ENCODE measurements at regions not wholly inside any gene's neighbourhood (a gene's known extent, or its start where the extent isn't known, plus 50 kb on each side); places are given as distances from the start of the nearest gene placed in this dataset.

DNA sequence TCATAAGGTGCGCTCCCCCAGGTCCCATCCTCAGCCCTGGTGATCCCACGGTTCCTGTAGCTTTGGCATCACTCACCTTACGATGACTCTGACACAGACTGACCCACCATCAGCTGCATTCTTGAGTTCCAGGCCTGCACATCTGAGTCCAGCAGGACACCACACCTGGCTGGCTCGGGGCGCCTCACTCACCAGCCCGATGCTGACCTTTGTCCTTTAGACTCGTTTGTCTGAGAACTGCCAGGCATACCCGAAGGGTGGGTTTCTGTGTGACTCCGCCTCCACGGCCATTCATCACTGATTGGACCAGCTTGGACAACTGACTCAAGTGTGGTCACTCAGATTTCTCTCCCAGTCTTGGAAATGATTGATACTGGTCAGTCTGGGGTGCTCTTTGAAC is 129.4 kb upstream of the CSF3R start:
- Histone ChIP-seq H3K9me3 (ENCODE audit: control extremely low read depth in 1 of 3, control insufficient read depth in 2 of 3, insufficient read depth in 1 of 3, low read length in 2 of 3) (no peaks in the 10 kb centered on the region), H3K27ac (ENCODE audit: low read length in 2 of 2) (no peak overlapping the region), H3K4me3 (ENCODE audit: control extremely low read depth in 1 of 5, extremely low read depth in 1 of 5, insufficient read depth in 1 of 5, low read depth in 2 of 5, low read length in 4 of 5) (no peak overlapping the region), H3K79me2 (ENCODE audit: control insufficient read depth, insufficient read depth, low read length) (no peaks in the 10 kb centered on the region), H2AFZ (ENCODE audit: insufficient read depth, low read depth, low read length, poor library complexity, severe bottlenecking) (no peak overlapping the region), H3K4me2 (replicated peaks; ENCODE audit: low read depth, low read length, poor library complexity, severe bottlenecking) (no peak overlapping the region), H3K4me1 (ENCODE audit: control insufficient read depth in 2 of 2, insufficient read depth in 2 of 2, low read length in 2 of 2) (no peaks in the 10 kb centered on the region), H3K36me3 (replicated peaks in 1 of 2; ENCODE audit: control extremely low read depth in 1 of 2, control insufficient read depth in 1 of 2, extremely low read depth in 1 of 2, insufficient read depth in 2 of 2, low read length in 1 of 2) (no peaks in the 10 kb centered on the region), H4K20me1 (ENCODE audit: control insufficient read depth, insufficient read depth, low read length, poor library complexity, severe bottlenecking) (no peaks in the 10 kb centered on the region), H3K9ac (ENCODE audit: low read length) (no peak overlapping the region), H3K27me3 (replicated peaks in 1 of 4; ENCODE audit: control extremely low read depth in 1 of 4, control insufficient read depth in 3 of 4, insufficient read depth in 4 of 4, low read length in 3 of 4) (peaks cover 0 to 7% (median 2%) of the 10 kb centered on the region in 4 experiments)
- Mint-ChIP-seq H3K4me3 (no peak overlapping the region), H3K9me3 (ENCODE audit: insufficient read depth) (no peaks in the 10 kb centered on the region), H3K27me3 (peaks cover 4% of the 10 kb centered on the region), H3K4me1 (no peaks in the 10 kb centered on the region), H3K27ac (no peak overlapping the region)
- no peak for TF ChIP-seq EZH2 (IDR thresholded peaks at IDR 0.05; ENCODE audit: borderline replicate concordance, insufficient read depth, low read depth, low read length, poor library complexity, severe bottlenecking)
- TF ChIP-seq, protein P1, sequence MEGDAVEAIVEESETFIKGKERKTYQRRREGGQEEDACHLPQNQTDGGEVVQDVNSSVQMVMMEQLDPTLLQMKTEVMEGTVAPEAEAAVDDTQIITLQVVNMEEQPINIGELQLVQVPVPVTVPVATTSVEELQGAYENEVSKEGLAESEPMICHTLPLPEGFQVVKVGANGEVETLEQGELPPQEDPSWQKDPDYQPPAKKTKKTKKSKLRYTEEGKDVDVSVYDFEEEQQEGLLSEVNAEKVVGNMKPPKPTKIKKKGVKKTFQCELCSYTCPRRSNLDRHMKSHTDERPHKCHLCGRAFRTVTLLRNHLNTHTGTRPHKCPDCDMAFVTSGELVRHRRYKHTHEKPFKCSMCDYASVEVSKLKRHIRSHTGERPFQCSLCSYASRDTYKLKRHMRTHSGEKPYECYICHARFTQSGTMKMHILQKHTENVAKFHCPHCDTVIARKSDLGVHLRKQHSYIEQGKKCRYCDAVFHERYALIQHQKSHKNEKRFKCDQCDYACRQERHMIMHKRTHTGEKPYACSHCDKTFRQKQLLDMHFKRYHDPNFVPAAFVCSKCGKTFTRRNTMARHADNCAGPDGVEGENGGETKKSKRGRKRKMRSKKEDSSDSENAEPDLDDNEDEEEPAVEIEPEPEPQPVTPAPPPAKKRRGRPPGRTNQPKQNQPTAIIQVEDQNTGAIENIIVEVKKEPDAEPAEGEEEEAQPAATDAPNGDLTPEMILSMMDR (IDR thresholded peaks at IDR 0.05) = no peak
- WGBS (ENCODE audit: insufficient coverage) = 91% methylated on average over 10 of the region's 10 CpGs
- CTCF ChIA-PET = no interaction called here
- intact Hi-C loops (cut with micrococcal nuclease) = no loop called here
- ATAC-seq (ENCODE audit: low read depth) (no peak), DNase-seq (no peak)
- POLR2A ChIA-PET = no interaction called here

GRCh38 chr1:36609241-36610027 is 126.7 kb upstream of the CSF3R start:
- H3K27ac Mint-ChIP-seq = no peak overlapping the region
- Histone ChIP-seq H3K4me1 (ENCODE audit: control insufficient read depth in 2 of 2, insufficient read depth in 2 of 2, low read length in 2 of 2) (no peaks in the 10 kb centered on the region), H3K4me2 (replicated peaks; ENCODE audit: low read depth, low read length, poor library complexity, severe bottlenecking) (no peak overlapping the region), H3K79me2 (ENCODE audit: control insufficient read depth, insufficient read depth, low read length) (no peaks in the 10 kb centered on the region), H3K27ac (ENCODE audit: low read length in 2 of 2) (no peak overlapping the region), H3K9me3 (ENCODE audit: control extremely low read depth in 1 of 3, control insufficient read depth in 2 of 3, insufficient read depth in 1 of 3, low read length in 2 of 3) (no peaks in the 10 kb centered on the region), H3K36me3 (replicated peaks in 1 of 2; ENCODE audit: control extremely low read depth in 1 of 2, control insufficient read depth in 1 of 2, extremely low read depth in 1 of 2, insufficient read depth in 2 of 2, low read length in 1 of 2) (no peaks in the 10 kb centered on the region), H3K27me3 (replicated peaks in 1 of 4; ENCODE audit: control extremely low read depth in 1 of 4, control insufficient read depth in 3 of 4, insufficient read depth in 4 of 4, low read length in 3 of 4) (peaks cover 0 to 7% (median 2%) of the 10 kb centered on the region in 4 experiments), H4K20me1 (ENCODE audit: control insufficient read depth, insufficient read depth, low read length, poor library complexity, severe bottlenecking) (no peaks in the 10 kb centered on the region), H2AFZ (ENCODE audit: insufficient read depth, low read depth, low read length, poor library complexity, severe bottlenecking) (no peak overlapping the region), H3K9ac (ENCODE audit: low read length) (no peak overlapping the region), H3K4me3 (ENCODE audit: control extremely low read depth in 1 of 5, extremely low read depth in 1 of 5, insufficient read depth in 1 of 5, low read depth in 2 of 5, low read length in 4 of 5) (no peak overlapping the region)
- CTCF ChIA-PET = interaction anchor here (1.0 to 1.9 kb wide), 2 partner anchors 712 to 825 kb away, joined by 4 to 5 read pairs; no protein-coding TSS in a partner anchor
- peaks cover 8% of the 10 kb centered on the region for H3K27me3 Mint-ChIP-seq
- DNase-seq (peak; percentile 29), ATAC-seq (ENCODE audit: low read depth) (no peak)
- TF ChIP-seq EZH2 (IDR thresholded peaks at IDR 0.05; ENCODE audit: borderline replicate concordance, insufficient read depth, low read depth, low read length, poor library complexity, severe bottlenecking) = no peak
- TF ChIP-seq, protein P1 (IDR thresholded peaks at IDR 0.05) = peak; percentile 63
- H3K4me1 Mint-ChIP-seq = no peaks in the 10 kb centered on the region
- intact Hi-C loops (cut with micrococcal nuclease) = no loop called here
- no peak overlapping the region for H3K4me3 Mint-ChIP-seq
- 100% methylated on average over 1 of the region's 6 CpGs for WGBS (ENCODE audit: insufficient coverage)
- H3K9me3 Mint-ChIP-seq (ENCODE audit: insufficient read depth) = no peaks in the 10 kb centered on the region
- POLR2A ChIA-PET = no interaction called here

Data from B cell (primary cell).